Stimulated activated CD8-positive, alpha-beta memory T cell treated with anti-CD3 and anti-CD28 coated beads, Interleukin-7, amount 100 ng/mL, for 24 hours (primary cell): ENCODE measurements at regions not wholly inside any gene's neighbourhood (a gene's known extent, or its start where the extent isn't known, plus 50 kb on each side); places are given as distances from the start of the nearest gene placed in this dataset.
"Not testable (repeated sequence)": the region's sequence is repeated elsewhere in the genome, so short reads cannot be mapped to it uniquely, and the experiment has no call there.

Experiments
- DNase-seq: peaks from one replicate; pipeline ENCODE4 v3.0.0-alpha.2; 2020; ENCODE audit warnings: low read depth

DNA sequence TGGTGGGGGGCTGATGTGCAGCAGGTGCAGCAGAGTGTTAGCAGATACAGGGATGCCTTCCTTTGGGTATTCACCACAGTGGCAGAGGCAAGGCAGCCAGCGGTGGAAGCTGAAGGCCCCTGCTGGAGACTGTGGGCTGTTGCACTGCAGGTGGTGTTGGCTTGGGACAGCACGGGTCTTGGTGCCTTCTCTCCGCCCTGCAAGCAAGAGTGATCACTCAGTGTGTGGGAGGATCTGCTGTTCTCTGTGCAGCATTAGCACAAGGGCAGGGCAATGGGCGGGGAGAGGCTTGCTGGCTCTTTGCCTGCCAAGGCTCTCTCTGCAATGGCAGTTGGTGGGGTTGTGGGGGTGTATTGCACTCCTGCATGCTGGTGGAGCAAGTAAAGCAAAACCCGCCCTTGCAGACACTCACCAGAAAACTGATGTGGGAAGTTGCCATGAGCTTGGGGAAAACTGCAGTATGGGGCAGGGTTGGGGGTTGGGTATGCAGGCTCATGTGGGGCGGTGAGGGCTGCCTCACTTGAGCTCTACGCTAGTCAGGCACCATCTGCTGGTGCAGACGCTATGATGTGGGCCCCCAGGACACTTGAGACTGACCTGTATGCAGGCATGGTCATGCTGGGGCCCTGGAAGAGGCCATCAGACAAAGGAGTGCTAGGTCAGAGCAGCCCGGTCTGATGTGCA is 820.8 kb upstream of the GRIA3 start:
- no peak for DNase-seq

DNA sequence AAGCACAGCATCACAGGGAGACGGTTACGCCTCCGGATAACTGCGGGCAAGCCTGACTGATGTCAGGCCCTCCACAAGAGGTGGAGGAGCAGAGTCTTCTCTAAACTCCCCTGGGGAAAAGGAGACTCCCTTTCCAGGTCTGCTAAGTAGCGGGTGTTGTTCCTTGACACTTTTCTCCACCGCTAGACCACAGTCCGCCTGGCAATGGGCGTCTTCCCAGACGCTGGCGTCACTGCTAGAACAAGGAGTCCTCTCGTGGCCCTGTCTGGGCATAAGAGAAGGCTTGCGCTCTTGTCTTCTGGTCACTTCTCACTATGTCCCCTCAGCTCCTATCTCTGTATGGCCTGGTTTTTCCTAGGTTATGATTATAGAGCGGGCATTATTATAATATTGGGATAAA is 808.5 kb upstream of the GRIA3 start:
- not testable (repeated sequence) for DNase-seq

DNA sequence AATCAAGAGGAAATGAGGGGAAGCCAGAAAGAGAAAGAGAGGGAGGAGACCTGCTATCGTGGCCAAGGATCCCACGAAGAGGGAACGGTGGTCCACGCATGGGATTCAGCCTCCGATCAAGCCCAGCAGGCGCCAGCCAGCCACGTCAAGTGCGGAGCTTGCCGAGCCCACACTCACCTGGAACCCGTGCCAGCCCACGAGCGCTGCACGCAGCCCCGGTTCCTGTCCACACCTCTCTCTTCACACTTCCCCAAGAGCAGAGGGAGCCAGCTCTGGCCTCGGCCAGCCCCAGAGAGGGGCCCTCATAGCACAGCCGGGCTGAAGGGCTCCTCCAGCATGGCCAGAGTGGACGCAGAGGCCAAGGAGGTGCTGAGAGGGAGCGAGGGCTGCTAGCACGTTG is 795.1 kb upstream of the GRIA3 start:
- no peak for DNase-seq

DNA sequence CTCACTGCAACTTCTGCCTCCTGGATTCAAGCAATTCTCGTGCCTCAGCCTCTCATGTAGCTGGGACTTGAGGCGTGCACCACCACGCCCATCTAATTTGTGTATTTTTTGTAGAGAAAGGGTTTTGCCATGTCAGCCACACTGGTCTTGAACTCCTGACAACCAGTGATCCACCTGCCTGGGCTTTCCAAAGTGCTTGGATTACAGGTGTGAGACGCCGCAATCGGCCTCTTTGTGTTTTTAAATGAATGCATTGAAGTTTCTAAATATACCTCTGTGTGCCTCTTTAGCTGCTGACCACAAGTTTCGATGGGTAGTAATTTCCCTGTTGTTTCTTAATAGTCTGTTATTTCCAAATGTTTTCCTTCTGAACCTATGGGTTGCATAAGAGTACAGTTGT is 765.3 kb upstream of the GRIA3 start:
- DNase-seq: no peak

DNA sequence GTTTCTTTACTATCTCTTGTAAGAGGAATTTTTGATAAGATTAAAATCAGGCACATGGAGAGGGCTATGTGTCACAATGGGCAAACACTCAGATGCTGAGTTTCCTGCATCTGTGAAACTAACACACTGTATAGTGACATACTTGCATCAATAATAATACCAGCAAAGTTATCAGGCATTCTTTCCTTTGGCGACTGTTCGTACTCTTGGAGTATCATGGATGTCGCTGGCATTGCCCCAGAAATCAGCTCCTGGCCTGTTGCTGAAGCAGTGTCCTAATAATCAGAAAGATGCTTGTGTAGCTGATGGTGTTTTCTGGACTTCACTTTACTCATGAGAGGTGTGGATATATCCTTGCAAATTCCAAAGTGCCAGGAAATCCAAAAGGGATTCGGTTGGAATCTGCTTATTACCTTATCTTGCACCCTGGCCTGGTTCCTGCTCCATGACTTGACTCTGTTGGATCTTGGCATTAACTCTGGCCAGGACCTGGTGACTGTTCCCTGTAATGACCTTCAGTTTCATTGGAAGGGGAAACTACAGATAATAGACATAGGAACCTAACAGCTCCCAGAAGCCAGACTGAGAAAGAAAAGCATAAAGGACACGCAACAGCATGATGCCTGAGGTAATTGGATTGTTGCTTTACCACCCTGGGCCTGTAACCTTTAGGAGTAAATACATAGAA is 762.5 kb upstream of the GRIA3 start:
- DNase-seq: no peak

DNA sequence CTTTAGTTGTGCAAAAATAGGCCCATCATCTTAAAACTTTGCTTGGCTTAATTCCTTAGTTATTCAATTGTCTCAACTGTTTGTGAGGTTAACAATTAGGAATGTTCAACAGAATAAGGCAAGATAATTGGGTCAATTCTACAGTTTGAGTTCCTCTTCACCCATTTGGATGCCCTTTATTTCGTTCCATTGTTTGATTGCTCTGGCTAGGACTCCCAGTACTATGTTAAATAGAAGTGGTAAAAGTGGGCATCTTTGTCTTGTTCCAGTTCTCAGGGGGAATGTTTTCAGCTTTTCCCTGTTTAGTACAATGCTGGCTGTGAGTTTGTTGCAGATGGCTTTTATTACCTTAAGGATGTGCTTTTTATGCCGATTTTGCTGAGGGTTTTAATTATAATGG is 761.5 kb upstream of the GRIA3 start:
- DNase-seq: no peak

DNA sequence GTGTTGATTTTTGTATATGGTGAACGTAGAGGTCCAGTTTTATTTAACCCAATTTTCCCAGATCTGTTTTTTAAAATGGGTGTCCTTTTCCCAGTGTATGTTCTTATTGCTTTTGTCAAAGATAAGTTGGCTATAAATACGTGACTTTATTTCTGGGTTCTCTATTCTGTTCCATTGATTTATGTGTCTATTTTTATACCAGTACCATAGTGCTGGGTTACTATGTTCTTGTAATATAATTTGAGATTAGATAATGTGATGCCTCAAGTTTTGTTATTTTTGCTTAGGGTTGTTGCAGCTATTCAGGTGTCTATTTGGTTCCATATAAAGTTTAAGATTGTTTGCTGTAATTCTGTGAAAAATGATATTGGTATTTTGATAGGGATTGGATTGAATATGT is 749.1 kb upstream of the GRIA3 start:
- DNase-seq: no peak

DNA sequence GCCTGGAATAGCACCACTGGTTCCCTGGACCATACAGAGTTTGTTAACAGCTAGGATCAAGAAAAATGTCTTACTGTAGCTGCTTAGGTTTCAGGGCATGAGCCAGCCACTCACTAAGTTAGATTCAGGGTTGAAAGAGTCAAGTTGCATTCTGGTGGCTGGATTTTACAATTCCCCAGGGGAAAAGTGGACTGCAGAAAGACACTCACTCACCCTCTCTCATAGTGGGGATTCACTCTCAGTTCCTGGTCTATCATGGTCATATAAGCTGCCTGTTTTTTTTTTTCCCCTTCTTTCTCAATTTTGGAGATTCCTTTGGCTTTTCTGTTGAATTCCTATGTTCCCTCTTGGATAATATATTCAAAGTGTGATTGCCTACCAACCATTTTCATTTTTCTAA is 744.2 kb upstream of the GRIA3 start:
- DNase-seq: no peak

DNA sequence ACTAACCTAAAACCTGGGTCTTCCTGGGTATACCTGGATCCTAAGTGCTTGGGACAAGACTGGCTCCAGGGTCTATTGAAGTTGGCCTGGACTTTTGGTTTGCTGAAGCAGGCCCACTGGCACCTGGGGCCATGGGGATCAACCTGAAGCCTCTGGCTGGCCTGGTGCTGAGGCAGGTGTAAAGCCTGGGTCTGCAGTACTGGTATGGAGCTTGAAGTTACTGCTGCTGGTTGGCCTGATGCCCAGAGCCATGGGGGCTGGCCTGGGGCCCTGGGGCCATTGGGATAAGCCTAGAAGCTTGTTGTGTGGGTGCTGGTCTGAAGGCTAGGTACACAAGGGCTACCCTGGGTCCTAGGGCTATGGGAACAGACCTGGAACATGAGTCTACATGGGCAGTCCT is 743.2 kb upstream of the GRIA3 start:
- DNase-seq: no peak

DNA sequence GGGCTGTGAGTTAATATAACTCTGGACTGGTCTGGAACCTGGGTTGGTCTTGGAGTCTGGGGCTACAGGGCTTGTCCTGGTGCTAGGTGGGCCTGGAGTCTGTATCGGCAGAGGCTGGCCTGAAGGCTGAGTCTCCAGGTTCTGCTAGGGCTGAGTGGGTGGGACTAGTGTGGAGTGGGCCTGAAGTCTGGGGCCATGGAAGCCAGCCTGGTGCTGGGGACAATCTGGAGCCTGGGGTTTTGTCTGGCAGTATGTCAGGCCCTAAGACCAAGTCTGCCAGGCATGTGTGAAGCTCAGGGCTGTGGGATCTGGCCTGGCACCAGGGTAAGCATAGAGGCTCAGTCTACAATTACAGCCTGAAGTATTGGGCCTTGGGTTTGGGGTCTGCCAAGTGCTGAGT is 742.6 kb upstream of the GRIA3 start:
- no peak for DNase-seq

DNA sequence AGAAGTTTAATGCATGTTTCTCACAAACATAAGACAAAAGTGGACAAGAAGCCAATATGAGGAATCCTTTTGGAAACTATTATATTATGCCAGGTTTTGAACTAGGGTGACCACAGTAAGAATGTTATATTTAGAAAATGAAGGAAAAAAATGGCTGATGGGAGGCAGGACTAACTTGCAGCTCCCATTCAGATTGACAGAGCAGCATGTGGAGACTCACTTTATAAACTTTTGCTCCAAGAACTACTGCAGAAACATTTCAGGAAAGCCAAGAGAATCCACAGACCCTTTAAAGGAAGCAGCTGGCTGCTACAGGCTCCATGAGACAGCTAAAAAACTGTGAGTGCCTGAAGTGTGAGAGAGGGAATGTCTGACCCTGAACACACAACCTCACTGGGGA is 738.6 kb upstream of the GRIA3 start:
- no peak for DNase-seq

DNA sequence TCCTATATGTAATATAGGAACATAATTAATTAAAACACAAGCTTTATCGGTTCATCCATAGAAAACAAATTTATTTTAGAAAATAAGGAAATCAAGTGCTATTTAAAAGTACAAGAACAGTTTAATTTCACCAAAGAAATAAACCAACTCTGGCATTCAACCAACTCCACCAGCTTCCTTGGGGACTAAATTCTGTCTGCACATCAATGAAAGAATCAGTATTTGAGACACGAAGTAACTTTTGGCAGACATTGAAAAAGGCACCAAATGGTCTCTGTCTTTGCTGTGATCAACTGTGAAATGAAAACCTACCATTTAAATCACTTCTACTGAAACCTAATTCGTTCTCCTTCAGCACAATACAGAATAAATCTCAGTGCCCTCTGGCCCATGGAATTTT is 719.7 kb upstream of the GRIA3 start:
- no peak for DNase-seq

DNA sequence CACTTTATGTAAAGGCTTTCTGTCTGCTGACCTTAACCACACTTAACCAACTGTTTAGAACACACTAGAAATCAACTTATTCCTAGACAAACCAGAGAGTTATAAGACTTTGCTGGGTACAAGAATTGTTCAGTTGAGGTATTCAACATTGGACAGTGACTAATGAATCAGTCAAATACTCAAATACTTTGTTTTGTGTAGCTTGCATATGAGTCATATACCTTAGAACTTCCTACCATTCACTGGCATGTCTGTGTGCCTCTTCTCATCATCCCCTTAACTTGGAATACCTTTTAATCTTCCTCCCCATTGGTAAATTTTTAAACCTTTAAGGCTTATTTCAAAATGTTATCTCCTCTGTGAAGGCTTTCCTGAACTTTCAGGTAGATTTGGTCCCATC is 708.8 kb upstream of the GRIA3 start:
- DNase-seq: no peak

DNA sequence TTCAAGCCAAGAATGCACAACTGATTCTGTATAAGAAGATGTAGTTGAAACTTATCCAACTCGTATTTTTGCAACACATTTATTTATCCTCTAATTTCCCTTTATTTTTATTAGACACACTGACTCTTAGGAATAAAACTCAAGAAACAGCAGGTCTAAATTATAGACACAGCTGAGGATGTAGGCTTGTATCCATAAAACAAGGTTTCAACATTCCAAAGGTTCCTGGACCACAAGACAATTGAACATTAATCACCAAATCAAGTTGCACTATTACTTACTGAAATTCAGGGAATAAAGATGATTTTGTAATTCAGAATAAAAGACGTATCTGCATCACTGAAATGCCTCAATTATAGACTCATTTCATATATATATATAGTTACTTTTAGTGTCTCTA is 683.5 kb upstream of the GRIA3 start:
- DNase-seq: no peak

DNA sequence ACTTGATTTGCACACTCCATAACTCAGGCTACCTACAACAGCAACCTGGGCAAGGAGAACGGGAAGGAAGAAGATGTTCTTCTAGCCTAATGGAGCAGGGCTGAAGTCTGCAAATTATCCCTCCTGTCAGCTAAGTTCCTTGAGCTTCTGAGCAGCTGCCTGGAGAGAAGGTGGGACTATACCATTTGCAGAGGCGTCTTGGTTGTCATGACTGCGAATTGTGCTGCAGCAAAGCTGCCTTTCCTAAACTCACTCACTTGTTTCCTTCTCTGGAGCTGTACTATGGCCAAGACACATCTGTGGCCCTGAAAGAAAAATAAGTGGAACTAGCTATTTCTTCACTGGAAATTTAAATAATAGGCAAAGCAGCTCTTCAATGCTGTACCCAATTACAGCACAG is 682.4 kb upstream of the GRIA3 start:
- DNase-seq: no peak

DNA sequence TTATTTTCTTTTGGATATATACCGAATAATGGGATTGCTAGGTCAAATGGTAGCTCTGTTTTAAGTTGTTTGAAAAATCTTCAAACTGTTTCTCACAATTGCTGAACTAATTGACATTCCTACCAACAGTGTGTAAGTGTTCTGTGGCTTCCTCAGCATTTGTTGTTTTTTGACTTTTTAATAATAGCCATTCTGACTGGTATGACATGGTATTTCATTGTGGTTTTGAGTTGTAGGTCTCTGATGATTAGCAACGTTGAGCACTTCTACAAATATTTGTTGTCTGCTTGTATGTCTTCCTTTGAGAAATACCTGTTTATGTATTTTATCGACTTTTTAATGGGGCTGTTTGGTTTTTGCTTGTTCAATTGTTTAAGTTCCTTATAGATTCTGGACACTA is 680.1 kb upstream of the GRIA3 start:
- no peak for DNase-seq

DNA sequence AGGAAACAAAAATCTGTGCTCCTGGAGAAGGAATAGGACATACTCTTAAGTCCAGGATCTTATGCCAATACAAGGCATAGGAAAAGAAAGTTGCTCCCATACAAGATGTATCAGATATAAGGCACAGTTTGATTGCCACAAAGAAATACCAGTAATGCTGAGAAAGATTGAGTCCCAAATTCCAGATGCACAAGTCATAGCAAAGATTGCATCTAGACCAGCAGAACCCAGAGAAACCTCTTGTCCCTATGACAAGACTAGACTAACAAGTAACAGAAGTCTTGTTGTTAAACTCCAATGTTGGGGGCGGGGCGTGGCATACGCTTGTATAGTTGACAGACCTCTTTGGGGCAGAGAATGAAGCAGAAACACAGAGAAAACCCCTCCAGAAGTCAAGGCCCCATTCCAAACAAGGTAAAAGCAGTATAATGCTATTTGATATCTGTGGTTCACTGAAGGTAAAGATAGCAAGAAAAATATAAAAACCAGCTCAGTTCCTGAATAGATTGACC is 671.5 kb upstream of the GRIA3 start:
- no peak for DNase-seq

DNA sequence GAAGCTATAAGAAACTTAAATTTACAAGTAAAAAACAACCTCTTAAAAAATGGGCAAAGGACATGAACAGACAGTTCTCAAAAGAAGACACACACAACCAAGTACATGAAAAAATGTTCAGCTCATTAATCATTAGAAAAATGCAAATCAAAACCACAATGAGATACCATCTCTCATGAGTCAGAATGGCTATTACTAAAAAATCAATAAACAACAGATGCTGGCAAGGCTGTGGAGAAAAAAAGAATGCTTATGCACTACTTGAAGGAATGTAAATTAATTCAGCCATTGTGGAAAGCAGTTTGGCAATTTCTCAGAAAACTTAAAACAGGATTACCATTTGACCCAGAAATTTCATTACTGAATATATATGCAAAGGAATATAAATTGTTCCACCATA is 666.3 kb upstream of the GRIA3 start:
- no peak for DNase-seq

DNA sequence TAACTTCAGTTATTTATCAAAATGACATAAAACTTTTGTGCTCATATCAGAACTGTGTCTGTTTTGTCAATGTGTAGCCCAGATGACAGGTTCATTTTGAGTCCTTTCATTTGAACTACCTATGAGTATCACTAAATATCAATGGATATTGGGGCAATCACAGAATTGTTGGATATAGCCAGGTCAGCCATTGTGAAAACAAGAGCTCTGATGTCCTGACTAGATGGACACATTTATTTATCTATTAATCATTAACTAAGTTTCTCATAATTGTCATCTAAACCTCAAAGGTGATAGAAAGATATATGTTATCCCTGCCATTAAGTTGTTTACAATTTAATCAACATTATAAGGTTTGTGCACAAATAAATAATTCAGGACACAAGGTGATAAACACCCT is 638.3 kb upstream of the GRIA3 start:
- no peak for DNase-seq

DNA sequence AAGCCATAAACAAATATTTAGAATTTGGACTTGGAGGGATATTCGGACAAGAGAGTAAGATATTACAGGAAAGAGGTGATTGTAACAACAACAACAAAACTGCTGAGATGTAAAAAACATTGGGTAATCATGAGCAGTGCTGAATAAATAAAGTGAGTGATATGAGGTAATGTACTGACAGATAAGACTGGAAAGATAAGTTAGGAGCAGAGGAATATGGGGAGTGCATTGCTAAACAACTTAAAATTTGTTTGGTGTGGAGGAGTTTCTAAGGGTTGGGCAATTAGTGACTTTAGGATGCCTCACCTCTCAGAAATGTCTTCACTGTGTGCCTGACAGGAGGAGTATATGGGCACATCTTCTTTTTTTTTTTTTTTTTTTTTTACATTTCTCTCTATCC is 637.8 kb upstream of the GRIA3 start:
- no peak for DNase-seq

DNA sequence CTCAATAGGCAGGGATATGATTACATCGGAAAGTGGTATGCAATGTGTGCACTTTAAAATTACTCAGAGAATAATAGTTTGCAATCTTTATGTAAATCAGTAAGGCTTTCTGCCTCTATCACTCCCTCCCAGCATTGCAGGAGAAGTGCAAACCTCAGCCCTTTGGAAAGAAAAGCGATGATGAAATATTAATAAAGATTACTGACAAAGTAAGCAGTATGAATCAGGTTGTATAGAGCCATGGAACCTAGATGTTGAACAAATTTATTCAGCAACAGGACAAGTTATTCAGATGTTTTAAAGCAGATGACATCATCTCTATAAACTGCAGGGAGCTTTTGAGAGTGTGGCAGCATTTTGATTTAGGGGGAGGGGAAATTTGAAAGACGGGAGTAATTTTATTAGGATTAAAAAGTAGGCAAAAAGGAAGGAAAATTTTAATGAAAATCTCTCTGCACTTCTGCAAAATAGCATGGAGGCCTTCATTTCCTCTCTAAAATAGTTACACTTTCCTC is 631.7 kb upstream of the GRIA3 start:
- DNase-seq: no peak

DNA sequence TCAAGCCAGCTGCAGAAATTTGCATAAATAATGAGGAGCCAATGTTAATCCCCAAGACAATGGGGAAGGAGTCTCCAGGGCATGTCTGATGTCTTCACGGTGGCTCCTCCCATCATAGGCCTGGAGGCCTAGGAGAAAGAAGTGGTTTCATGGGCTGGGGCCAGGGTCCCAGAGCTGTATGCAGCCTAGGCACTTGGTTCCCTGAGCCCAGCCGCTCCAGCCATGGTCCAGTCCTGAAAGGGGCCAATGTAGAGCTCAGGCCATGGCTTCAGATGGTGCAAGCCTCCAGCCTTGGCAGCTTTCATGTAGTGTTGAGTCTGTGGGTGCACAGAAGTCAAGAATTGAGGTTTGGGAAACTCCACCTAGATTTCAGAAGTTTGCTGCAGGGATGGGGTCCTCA is 628.2 kb upstream of the GRIA3 start:
- DNase-seq: no peak

DNA sequence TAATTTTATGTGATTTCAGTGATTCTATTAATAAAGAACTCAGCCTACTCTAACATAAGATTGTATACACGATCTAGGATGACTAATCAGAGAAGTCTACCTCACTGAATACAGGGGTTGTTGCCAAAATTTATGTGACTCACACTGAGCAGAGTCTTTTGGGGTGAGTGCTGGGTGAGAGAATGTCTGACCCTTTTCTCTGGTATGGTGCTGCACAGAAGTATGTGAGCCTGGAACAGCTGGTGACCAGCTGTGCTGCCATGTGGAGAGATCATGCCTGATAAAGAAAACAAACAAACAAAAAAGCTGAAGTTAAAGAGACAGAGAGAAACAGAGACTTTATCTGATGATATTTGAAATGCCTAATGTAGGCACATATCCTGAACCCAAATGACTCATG is 618.1 kb upstream of the GRIA3 start:
- DNase-seq: no peak

DNA sequence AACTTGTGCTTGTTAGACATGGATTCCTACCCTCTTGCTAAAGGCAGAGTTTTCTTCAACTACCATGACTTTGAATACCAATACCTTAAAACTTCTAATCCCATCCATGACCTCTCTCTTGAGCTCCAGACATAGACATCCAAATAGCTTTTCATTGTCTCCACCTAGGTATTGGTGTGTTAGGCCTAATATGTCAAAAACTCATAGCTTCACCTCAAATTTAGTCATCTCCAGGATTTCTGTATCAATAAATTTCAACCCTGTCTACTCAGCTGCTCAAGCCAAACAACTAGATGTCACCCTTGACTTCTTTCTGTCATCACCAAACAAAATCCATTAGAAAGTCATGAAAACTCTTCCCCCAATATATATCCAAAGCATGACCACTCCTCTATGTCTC is 617.7 kb upstream of the GRIA3 start:
- DNase-seq: no peak
